HG03571 (cell line): ENCODE measurements at regions not wholly inside any gene's neighbourhood (a gene's known extent, or its start where the extent isn't known, plus 50 kb on each side); places are given as distances from the start of the nearest gene placed in this dataset.

Experiments
- ATAC-seq: cut with Tn5 transposase; IDR thresholded peaks from one replicate; pipeline ENCODE4 v1.9.1; 2021; ENCODE audit not compliant: unreplicated experiment

- ATAC-seq: no peak
Measured at GRCh38 chr10:43981232-43981631, 332.6 kb upstream of the ZNF32 start.

DNA sequence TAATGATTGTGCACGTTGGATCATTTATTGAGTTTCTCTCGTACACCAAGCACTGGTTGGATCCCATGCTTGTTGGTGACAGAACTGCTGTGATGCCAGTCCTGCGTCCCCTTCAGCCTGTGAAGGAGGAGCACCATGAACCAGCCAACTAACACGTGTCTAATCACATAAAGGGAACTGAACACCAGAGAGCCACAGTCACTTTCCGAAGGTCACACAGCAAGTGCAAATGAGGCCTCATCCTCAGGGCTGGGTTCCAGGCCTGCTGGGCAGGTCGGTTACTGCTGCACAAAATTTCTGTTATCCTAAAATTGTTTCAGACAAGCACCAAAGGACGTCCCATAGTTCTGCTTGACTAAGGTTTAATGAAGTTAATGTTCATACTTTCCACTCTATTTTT is 332.0 kb upstream of the ZNF32 start:
- ATAC-seq: no peak

GRCh38 chr10:43980313-43980712 is 331.6 kb upstream of the ZNF32 start:
- ATAC-seq: no peak

DNA sequence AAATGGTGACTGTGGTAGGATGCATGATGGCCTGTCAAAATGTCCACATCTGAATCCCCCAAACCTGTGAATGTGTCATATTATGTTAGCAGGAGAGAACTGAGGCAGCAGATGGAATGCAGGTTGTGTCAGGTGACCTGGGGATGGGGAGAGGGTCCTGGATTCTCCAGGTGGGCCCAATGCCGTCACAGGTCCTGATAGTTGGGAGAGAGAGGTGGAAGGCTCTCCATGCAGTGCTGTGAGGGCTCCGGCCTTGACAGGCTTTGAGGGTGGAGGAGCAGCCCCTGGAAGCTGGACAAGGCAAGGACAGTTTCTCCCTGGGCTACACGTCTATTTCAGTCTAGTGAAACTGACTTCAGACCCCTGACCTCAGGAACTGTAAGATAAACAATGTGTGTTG is 330.9 kb upstream of the ZNF32 start:
- ATAC-seq: no peak

DNA sequence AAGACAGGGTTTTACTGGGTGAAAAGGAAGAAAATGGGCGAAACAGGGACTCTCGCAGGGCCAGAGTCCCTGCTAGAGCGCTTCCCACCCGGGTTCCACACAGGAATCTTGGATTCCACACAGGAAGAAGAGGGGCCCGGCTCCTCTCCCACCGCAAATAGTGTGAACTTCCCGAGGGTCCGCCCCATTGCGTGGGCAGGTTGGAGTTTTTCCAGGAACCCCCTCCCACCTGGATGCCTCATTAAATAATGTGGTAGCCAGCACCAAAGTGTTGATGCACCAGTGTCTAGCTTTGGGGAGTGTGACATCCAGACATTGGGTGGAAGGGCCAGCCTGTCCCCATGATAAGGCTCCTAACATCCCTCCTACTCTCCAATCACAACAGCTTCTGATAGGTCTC is 330.3 kb upstream of the ZNF32 start:
- no peak for ATAC-seq

DNA sequence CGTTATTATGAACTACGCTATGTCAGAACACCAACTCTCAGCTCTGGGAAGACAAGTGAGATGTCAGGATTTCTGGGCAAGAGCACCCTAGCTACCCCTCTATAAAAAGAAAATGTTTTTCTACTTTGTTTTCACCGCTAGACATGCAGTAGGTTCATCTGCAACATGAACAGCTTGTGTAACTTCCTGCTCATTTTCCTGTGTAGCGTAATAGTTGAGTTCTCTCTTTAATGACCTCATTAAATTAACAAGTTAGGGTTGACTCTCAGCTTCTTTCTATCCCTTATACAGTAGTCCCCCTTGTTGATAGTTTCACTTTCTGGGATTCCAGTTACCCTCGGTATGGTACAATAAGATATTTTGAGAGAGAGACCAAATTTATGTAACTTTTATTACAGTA is 329.4 kb upstream of the ZNF32 start:
- no peak for ATAC-seq

- no peak for ATAC-seq
Measured at GRCh38 chr10:43976292-43976691, 327.6 kb upstream of the ZNF32 start.

- no peak for ATAC-seq
Measured at GRCh38 chr10:43973801-43974200, 325.1 kb upstream of the ZNF32 start.

DNA sequence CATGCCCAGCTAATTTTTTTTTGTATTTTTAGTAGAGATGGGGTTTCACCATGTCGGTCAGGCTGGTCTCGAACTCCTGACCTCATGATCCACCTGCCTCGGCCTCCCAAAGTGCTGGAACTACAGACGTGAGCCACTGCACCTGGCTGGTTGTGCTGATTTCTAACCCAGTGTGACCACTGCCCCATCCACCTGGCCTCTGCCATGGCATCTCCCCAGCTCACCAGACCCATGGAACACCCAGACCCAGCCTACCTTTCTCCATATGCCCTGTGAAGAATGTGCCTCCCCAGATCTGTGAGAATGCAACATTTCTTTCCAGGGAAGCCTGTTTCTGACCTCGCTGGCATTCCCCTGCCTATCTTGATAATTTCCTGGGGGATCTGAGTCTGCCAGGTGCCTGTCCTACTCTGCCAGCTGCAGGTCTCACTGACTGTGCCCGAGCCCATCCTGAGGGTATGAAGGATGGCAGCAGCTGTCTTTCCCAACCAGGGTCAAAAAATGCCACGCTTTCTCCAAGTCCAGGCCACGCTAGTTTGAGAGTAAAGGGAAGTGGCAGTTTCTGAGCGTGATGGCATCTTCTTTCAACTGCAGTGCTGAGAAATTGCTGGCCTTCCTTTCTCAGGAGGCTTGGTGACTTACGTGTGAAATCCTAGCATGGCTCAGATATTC is 324.4 kb upstream of the ZNF32 start:
- no peak for ATAC-seq

DNA sequence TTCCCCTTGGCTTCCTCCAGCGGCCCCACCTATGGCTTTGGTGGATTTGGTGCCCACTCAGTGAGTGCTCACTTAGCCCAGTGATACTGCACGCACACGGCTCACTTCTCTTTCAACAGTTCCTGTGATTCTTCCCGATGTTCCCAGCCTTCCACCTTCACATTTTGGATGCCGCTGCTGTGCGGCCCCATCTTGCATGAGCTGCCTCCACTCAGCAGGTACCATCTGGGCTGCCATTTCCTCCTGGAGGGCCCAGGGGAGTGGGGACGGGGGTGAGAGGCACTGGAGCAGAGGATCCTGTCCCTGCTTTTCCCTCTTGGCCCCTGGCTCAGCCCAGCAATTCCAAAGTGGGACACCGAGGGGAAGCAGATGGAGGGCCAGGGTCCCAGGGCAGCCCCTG is 323.3 kb upstream of the ZNF32 start:
- no peak for ATAC-seq

DNA sequence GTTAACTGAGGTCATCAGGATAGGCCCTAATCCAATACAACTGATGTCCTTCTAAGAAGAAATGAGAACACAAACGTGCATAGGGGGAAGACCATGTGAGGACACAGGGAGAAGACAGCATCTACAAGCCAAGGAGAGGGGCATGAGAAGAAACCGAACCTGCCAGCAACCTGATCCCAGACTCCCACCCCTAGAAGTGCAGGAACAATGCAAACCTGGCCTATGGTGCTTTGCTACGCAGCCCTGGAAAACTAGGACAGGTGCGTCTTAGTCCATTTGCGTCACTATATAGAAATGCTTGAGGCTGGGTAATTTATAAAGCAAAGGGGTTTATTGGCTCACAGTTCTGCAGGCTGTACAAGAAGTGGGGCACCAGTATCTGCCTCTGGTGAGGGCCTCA is 322.6 kb upstream of the ZNF32 start:
- no peak for ATAC-seq

DNA sequence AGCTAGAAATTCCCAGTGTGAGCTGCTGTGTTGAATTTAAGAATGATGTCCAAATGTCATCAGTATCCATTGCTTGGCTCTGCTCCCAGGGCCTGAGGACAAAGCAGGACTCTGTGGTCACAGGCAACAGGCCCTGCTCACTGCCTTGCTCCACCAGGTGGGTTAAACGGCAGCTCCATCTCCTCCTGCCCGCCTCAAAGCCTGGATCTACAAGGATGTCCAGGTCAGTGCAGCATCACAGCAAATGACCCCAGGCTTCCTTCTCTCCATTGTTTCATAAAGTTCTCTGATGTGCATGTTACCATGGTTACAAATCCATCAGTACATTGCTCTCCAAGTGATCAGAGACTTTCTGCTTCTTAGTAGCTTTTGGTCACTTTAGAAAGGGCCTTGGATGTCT is 322.0 kb upstream of the ZNF32 start:
- ATAC-seq: no peak

DNA sequence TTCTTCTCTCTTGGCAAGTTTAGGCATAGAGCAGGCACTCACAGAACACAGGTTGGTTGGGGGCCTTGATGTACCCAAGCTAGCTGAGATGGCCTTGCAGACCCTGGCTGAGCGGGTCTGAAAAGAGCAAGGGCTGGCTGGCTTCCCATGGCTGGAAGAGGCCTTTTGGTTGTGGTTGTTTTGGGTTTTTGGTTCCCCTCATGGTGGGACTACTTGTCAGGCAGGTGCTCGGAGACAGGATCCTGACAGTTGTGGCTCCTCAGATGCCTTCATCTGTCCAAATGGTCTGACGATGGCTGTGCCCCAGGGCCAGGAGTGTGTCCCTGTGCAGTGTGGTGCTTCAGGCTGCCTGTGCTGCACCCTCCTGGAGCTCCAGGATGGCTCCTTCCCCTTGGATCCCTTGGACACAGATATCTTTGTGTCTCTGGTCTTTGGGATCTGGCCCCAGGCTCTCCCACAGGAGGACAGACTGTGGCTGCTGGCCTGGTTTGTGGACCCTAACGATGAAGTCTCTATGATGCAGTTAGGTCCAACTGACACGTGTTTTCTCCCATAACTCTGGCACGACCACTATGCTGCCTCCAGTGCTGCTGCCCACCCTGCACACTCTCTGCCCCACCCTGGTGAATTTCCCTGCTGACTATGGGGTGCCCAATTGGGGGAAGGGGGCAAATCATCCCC is 321.5 kb upstream of the ZNF32 start:
- no peak for ATAC-seq

GRCh38 chr10:43969506-43969905 is 320.8 kb upstream of the ZNF32 start:
- no peak for ATAC-seq

DNA sequence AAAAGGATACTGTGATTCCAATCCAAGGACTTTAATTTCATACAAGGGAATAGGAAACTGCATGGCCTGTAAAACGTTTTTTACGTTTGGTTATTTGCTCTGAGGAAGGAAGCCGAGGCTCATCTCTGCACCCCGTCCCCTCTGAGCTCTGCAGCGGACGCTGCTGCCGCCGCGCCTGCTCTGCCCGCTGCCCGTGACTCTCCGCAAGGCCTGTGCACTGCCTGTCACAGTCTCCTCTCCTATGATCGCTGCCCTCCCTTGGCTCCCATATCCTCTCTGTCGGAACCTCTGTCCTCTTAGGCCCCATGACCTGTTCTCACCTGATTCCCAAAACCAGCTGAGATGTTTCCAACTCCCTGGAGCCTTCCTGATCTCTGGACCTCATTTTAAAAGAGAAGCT is 320.3 kb upstream of the ZNF32 start:
- ATAC-seq: no peak

GRCh38 chr10:43968076-43968475 is 319.4 kb upstream of the ZNF32 start:
- ATAC-seq: no peak

- ATAC-seq: no peak
Measured at GRCh38 chr10:43966571-43966965, 317.9 kb upstream of the ZNF32 start.

- no peak for ATAC-seq
Measured at GRCh38 chr10:43965918-43966570, 317.4 kb upstream of the ZNF32 start.

DNA sequence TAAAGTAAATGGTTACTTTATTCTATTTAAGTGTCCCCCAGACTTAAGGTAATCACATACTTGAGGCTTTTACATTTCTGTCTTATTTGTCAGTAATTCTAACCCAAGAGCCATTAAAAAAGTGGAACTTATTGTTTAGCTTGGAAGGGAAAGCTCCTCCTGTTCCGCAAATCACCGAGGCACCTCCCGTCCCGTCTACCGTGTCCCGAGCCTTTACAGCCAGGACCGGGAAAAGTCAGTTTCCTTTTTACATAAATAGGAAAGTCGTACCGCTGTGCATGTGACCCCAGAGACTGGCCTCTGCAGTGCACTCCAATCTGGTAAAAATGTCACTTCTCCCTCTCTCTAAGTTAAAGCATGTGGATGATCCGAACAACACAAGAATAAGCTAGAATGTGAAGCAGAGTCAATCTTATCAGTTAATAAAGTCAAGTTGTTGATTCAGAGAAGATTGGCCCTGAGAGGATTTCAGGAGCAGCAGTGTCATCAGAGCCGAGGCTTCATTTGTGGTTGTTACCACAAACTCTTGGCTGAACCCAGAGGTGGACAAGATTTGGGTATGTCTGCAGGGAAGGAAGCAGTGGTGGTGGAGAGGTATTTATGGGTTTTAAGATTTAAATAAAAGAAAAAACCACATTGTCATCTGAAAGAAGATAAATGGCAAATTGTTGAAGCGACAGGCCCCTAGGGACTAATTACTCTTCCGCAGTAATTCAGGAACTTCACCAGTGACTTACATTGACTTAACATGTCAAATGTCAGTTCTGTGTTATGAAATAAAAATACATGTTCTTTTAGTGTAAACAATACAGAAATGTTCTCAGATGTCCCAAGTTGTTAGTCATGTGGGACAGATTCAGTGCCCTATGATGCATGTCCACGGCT is 316.6 kb upstream of the ZNF32 start:
- ATAC-seq: no peak

DNA sequence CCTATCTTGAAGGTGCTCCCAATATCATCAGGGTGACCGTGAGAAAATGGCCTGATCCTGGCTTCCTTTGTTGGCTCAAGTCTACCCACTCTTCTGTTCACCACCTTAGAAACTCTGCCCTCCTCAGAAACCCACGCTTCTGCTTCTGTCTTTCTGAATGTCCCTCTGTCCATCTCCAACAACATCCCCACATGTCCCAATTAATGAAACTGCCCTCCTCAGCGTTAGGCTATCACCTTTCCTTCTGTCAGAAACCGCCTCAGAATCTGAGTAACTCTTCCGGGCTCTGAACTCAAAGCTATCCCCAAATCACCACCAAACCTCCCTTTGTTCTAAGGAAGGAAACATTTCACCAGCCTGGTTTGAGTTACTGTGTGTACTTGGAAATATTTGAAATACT is 315.8 kb upstream of the ZNF32 start:
- ATAC-seq: no peak

DNA sequence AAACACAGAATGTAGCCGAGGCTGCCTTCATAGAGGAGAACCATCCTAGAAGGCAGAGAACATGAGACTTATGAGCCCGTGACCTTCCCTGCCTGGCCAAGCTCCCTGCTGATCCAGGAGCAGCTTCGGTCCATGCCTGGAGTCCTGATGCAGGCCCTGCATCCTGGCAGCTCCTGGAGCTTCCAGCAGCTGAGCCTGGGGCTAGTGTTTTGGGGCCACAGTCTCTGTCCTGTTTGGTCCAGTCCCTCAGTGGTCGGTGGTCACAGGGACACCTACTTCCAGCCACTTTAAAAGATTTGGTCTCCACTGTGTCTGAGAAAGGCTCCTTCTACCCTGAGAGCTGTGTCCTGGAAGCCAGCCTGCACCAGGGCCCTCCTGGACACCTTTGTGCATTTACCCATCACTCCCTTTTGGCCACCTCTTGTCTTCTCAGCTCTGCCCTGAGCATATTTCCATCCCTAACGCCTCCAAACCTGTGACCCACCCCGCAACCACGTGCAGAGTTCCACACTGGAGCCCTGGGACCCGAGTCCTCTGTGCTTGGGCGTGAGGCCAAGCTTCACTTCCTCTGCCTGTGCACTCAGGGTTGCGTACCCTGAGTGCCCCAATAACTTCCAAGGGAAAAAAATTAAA is 315.2 kb upstream of the ZNF32 start:
- ATAC-seq: no peak
